HepG2 (cell line): ENCODE measurements at regions not wholly inside any gene's neighbourhood (a gene's known extent, or its start where the extent isn't known, plus 50 kb on each side); places are given as distances from the start of the nearest gene placed in this dataset.

Experiments used
- ARHGAP35 ChIP-seq: sonication (generic); formaldehyde crosslinking; IDR thresholded peaks from 2 replicates; pipeline ENCODE4 v1.9.0; 2022; ENCODE audit warnings: mild to moderate bottlenecking, inconsistent platforms, moderate library complexity, missing genetic modification reagents, borderline replicate concordance
- DMAP1 ChIP-seq: IDR thresholded peaks from 2 replicates; pipeline ENCODE4 v1.6.1; 2016
- TCF12 ChIP-seq, 2 experiments: fragments of 450-650 bp in 1 of 2; sonication (generic) in 1 of 2; formaldehyde crosslinking in 1 of 2; IDR thresholded peaks; 2 replicates each; pipeline versions ENCODE4 v1.6.1 to v1.8.0; 2017 to 2022; ENCODE audit warnings: antibody characterized with exemption in 1 of 2, mild to moderate bottlenecking in 1 of 2, missing genetic modification reagents in 1 of 2, moderate library complexity in 1 of 2
- TSC22D2 ChIP-seq: sonication (generic); formaldehyde crosslinking; IDR thresholded peaks from 2 replicates; pipeline ENCODE4 v1.5.1; 2020; ENCODE audit warnings: missing genetic modification reagents, mild to moderate bottlenecking, borderline replicate concordance
- ZFX ChIP-seq: sonication (generic); formaldehyde crosslinking; IDR thresholded peaks from 2 replicates; pipeline ENCODE4 v1.4.0; 2020; ENCODE audit warnings: mild to moderate bottlenecking, low read depth, missing genetic modification reagents, moderate library complexity
- ZNF138 ChIP-seq: sonication (generic); formaldehyde crosslinking; IDR thresholded peaks from 2 replicates; pipeline ENCODE4 v1.5.0; 2020; ENCODE audit warnings: mild to moderate bottlenecking, low read depth, missing genetic modification reagents
- ZNF549 ChIP-seq: sonication (generic); formaldehyde crosslinking; IDR thresholded peaks from 2 replicates; pipeline ENCODE4 v1.5.0; 2020; ENCODE audit warnings: missing genetic modification reagents
- ZNF83 ChIP-seq: sonication (generic); formaldehyde crosslinking; IDR thresholded peaks from 2 replicates; pipeline ENCODE4 v1.4.0; 2020; ENCODE audit warnings: missing genetic modification reagents, mild to moderate bottlenecking, borderline replicate concordance
- TF ChIP-seq, protein P1 (sequence below): sonication (generic); formaldehyde crosslinking; IDR thresholded peaks from 2 replicates; pipeline ENCODE4 v1.4.0; 2020; ENCODE audit warnings: missing genetic modification reagents, borderline replicate concordance

- TF ChIP-seq ZNF549 (no peak), ARHGAP35 (CRISPR knock-in tag) (no peak), TCF12 (IDR thresholded peaks at IDR 0.05) (no peak), TCF12 (CRISPR knock-in tag; IDR thresholded peaks at IDR 0.05) (no peak), ZNF83 (CRISPR knock-in tag) (no peak), DMAP1 (CRISPR knock-in tag) (no peak), TSC22D2 (CRISPR knock-in tag) (no peak), ZFX (CRISPR knock-in tag) (no peak), ZNF138 (CRISPR knock-in tag) (no peak)
- TF ChIP-seq, protein P1, sequence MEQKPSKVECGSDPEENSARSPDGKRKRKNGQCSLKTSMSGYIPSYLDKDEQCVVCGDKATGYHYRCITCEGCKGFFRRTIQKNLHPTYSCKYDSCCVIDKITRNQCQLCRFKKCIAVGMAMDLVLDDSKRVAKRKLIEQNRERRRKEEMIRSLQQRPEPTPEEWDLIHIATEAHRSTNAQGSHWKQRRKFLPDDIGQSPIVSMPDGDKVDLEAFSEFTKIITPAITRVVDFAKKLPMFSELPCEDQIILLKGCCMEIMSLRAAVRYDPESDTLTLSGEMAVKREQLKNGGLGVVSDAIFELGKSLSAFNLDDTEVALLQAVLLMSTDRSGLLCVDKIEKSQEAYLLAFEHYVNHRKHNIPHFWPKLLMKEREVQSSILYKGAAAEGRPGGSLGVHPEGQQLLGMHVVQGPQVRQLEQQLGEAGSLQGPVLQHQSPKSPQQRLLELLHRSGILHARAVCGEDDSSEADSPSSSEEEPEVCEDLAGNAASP (CRISPR knock-in tag): no peak
Measured at GRCh38 chr12:73110816-73111215, 838.6 kb downstream of the TRHDE start.
